SKM-1 treated with dmso at 0.1 percent for 144 hours (cell line): ENCODE measurements at regions not wholly inside any gene's neighbourhood (a gene's known extent, or its start where the extent isn't known, plus 50 kb on each side); places are given as distances from the start of the nearest gene placed in this dataset.
"Not testable (repeated sequence)": the region's sequence is repeated elsewhere in the genome, so short reads cannot be mapped to it uniquely, and the experiment has no call there.

Source experiments
- DNase-seq: peaks from one replicate; lab custom pipeline; 2025; ENCODE audit not compliant: unreplicated experiment; lab: John Stamatoyannopoulos, UW

GRCh38 chr4:8976466-8977128 lies 105.0 kb upstream of the HMX1 start:
- DNase-seq = not testable (repeated sequence)

GRCh38 chr4:8972635-8973034 lies 101.0 kb upstream of the HMX1 start:
- DNase-seq = not testable (repeated sequence)

DNA sequence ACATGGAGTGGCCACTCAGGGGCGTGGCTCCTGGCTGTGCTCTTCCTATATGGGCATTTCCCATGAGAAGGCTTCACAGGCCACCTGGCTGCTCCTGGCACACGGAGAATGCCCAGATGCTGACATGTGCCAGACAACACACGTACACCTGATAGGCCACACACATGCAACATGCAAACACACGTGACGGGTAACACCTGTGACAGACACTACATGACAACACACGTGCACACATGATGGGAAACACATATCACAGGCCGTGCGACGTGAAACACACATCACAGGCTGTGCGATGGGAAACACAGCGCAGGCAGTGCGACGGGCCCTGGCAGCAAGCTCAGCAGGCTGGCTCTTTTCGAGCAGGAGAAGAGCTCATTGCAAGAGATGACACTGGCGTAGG lies 94.3 kb upstream of the HMX1 start:
- DNase-seq = not testable (repeated sequence)

DNA sequence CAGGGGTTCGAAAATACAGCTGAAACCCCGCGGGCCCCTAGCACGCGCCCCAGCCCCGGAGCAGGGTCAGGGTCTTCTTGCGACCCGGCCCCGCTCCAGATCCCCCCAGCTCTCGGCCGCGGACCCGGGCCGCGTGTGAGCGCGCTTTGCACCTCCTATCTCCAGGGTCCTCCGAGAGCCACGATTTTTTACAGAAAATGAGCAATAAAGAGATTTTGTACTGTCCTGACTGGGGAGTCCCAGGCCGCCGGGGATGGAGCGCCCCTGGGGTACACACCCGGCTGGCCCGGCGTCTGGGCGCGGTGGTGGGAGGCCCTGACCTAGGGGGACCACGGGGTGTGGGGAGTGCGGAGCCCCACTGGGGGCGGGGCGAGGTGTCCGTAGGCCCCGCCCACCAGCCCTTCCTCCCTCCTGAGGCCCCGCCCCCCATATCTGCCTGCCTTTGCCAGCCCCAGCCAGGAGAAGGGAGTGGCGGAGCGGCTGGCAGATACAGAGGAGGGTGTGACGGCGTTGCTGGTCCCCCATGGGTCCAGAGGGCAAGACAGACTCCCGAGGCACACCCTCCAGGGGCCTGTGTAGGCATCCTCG lies 92.7 kb upstream of the HMX1 start:
- not testable (repeated sequence) for DNase-seq

GRCh38 chr4:8963533-8963932 lies 91.9 kb upstream of the HMX1 start:
- not testable (repeated sequence) for DNase-seq

DNA sequence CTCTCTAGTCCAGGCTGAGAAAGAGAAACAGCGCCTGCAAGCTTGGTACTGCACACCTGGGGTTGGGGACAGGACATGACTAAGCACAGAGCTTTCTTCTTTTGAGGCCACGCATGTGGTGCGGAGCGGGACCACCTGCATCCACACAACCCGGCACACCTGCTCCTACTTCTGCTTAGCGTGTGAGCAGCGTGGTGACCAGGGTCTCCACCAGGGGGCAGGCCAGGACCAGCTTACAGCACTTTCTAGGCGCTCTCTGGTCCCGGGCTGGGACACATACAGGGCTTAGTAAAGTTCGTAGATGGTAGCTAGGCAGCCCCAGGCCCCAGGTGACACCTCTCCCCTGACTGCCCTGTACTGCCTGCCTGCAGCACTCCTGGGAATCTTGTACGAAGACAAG lies 89.7 kb upstream of the HMX1 start:
- DNase-seq = peak; percentile 52

- not testable (repeated sequence) for DNase-seq
Measured at GRCh38 chr4:8959471-8959870, 87.8 kb upstream of the HMX1 start.

DNA sequence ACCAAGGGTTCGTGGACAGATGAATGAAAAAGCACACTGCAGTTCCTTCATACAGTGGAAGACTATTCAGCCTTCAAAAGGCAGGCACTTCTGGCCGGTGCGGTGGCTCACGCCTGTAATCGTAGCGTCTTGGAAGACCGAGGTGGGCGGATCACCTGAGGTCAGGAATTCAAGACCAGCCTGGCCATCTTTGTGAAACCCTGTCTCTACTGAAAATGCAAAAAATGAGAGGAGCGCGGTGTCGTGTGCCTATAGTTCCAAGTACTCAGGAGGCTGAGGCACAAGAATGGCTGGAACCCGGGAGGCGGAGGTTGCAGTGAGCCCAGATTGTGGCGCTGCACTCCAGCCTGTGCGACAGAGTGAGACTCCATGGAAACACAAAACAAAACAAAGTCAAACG lies 82.4 kb upstream of the HMX1 start:
- not testable (repeated sequence) for DNase-seq

- not testable (repeated sequence) for DNase-seq
Measured at GRCh38 chr4:8952791-8953190, 81.2 kb upstream of the HMX1 start.

DNA sequence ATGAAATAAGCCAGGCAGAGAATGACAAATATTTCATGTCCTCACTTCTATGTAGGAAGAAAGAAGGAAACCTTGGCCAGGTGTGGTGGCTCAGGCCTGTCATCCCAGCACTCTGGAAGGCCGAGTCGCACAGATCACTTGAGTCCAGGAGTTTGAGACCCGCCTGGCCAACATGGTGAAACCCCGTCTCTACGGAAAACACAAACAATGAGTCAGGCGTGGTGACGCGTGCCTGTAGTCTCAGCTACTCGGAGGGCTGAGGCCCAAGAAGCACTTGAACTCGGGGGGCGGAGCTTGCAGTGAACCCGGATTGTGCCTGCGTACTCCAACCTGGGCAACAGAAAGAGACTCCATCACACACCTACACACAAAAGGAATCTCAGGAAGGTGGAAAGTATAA lies 80.5 kb upstream of the HMX1 start:
- DNase-seq = not testable (repeated sequence)

DNA sequence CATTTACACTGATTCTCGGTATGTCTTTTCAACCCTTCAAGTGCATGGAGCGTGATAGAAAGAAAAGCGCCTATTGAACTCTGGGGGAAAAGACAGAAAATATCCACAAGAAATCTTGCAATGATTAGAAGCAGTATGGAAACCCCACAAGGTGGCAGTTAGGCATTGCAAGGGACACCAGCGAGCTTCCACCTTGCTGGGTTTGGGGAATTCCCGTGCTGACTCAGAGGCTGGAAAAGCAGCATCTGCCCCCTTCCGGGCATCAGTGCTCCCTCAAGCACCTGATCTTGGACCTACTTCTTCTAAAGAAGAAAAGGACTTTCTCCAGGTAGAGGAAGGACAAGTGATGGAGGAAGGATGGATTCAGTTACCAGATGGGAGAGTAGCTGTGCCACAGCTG lies 73.9 kb upstream of the HMX1 start:
- not testable (repeated sequence) for DNase-seq

GRCh38 chr4:8943367-8943766 lies 71.7 kb upstream of the HMX1 start:
- not testable (repeated sequence) for DNase-seq

DNA sequence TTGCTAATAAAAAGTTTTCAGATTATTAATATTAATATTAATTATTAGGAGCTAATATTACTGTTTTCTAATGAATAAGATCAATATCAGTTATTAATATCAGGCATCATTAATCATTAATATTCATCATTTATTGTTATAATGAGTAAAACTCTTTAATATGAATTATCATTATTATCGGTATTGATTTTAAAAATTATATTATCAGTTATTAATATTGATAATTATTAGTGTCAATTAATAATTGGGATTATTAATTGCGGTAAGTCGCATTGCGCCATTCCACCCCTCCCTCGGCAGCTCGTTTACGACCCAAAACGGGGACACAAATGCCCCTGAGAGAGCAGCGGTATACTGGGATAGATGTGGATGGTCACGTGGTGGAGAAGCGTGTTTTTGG lies 70.4 kb upstream of the HMX1 start:
- DNase-seq = not testable (repeated sequence)

- not testable (repeated sequence) for DNase-seq
Measured at GRCh38 chr4:8941492-8941805, 69.8 kb upstream of the HMX1 start.

DNA sequence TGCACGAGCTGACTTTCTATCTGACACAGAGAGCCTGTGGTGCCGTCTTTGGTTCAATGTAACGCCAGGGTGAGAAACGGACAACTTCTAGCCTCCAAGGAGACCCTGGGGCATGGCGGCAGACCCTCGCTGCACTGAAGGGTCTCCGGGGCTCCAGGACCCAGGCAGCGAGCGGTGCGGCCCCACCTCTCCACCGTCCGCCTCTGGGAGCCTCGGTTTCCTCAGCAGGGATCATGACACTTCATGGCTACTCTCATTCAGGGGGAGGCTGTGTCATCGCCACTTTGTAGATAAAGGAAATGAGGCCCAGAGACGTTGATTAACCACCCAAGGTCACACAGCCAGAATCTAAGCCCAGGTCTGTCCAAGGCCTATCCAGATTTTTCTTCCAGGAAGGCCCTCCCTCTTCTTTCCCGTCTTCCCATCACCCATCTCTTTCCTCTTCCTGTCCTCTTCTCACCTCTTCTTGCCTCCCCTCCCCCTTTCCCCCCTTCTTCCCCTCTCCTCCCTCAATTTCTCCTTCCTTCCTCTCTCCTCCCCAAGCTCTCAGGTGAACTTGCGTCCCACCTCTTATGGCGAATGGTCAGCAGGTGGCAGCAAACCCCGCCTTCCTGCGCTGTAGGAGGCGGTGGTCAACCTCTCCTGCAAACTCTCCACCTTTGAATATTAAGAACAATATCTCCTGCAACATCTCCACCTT lies 69.3 kb upstream of the HMX1 start:
- DNase-seq = no peak

DNA sequence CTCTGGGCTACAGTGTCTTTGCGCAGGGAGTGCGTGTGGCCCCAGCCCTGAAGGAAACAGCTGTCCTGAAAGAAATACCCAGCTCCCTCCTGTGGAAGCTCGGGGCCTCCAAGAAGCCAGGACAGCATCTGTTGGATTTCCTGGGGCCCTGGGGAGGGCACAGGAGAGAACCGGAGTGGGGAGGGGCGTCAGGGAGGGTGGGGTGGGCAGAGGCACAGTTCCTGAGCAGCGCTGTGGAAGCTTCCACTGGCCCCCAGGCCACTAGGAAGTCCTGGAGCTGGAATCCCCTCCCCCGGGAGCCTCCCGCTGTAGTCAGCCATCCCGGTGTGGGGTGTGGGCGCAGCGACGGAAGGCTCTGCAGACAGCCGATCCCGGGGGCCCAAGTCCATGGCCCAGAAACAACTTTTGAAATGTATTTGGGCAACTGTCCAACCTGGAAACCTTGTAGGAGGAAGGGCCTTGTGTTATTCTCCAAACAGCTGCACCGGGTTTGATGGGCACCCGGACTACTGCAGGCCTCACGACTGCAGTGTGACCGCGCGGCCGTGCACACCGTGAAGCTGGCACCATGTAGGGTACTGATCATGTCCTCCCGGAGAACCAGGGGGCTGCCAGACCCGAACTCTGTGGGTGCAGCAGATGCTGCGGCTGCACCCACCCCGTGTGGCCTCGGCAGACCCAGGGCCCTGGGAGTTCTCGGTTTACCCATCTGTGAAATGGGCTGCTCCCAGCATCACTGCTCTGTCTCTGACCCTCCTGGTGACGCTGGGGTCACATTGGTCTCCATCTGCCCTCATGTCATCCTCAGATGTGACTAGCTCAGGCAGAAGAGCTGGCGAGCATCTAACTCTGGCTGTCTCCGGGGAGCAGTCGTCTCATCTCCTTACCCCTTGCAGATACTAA lies 68.5 kb upstream of the HMX1 start:
- no peak for DNase-seq

DNA sequence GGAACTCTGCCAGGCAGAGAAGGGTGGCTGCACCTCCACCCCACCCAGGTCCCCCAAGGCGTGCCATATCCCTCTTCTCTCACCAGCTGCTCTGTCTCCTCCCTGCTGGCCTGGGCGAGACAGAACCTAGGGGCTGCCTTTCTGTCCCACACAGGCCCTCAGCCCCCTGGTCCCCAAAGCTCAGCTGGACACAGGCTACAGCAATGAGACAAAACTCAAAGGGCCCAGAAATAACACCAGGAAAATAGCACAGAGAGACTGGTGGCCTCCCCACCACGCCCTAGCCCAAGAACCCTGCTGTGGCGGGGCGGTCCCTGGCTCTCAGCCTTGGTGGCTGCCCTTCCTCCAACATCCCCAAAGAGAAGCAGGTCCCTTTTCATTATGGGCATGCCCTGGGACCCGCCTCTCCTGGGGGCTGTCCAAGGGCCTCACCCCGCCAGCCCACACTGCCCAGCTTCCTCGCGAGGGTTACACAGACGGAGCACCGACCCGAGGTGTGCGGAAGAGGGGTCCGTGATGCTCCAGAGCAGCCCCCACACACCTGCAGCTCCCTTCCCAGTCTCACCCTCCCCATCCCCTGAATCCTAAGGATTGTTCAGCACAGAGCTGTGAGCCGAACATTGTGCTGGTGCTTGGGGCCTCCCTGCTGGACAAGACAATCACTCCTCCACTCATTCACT lies 67.7 kb upstream of the HMX1 start:
- DNase-seq = no peak

- DNase-seq = no peak
Measured at GRCh38 chr4:8938623-8939022, 67.0 kb upstream of the HMX1 start.

DNA sequence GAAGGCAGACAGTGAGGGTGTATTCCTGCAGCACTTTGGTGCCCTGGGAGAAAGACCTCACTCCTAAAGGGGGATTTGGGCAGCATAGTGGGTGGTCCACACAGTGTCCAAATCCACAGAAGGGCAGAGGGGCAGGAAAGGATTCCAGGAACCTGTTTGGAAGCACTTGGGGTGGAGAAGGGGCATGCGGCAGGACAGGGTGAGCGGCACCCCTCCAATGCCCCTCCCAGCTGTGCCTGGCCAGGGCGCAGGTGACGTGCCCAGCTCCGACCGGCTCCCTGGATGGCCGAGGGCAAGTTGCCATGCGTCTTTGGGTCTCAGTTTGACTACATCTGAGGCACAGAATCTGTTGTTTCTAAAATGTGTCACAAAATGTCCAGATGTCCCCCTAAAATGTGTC lies 66.5 kb upstream of the HMX1 start:
- DNase-seq = no peak

DNA sequence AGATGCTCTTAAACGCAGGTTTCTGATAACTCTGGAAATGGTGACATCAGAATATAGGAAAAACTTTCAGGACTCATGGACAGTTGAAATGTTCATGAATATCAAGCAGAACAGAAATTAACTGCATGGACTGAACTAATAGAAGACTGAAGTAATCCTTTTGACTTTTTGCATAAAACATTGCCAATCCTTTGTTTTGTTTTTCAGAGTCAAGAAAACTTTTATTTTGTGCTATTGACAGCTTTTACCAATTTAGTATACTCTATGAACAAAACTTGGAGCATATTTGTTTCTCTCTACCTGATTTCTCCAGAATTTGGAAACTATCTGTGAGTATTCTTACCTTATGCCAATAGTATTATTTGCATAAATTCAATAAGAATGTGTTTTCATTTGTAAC lies 61.2 kb upstream of the HMX1 start:
- DNase-seq = no peak

DNA sequence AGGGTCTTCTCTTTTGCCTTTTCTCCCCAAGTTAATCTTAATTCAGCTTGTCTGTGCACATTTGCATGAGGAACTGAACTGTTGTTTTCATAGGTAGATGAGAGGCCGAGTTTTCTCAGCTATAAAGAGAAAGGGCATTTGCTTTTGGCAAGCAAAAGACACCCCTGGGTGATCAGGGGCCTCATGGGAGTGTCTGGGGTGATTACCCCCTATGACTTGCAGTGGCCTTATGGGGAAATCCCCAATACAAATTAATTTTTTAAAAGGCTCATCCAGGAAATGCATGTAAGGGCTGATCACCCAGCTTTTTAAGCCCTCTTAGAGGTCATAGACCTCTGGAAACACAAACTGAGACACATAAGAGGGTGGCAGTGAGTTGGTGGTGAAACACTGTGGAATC lies 56.4 kb upstream of the HMX1 start:
- DNase-seq = no peak
